Endothelial cell of umbilical vein (primary cell): ENCODE measurements at regions not wholly inside any gene's neighbourhood (a gene's known extent, or its start where the extent isn't known, plus 50 kb on each side); places are given as distances from the start of the nearest gene placed in this dataset.

Experiments
- CTCF ChIP-seq, 2 donors: IDR thresholded peaks; 1 replicate in 1 of 2; 2 replicates in 1 of 2; pipeline ENCODE4 v1.5.1; 2011; ENCODE audit warnings: low read length in 2 of 2, mild to moderate bottlenecking in 2 of 2, moderate library complexity in 2 of 2, control low read depth in 1 of 2, inconsistent platforms in 1 of 2, low read depth in 1 of 2; ENCODE audit not compliant: insufficient read depth in 1 of 2; ENCODE audit errors: extremely low read depth in 1 of 2
- EZH2 ChIP-seq: IDR thresholded peaks from 2 replicates; pipeline ENCODE4 v1.6.1; 2012; ENCODE audit warnings: borderline replicate concordance, low read depth, mild to moderate bottlenecking, moderate library complexity, low read length, inconsistent platforms; ENCODE audit not compliant: severe bottlenecking
- FOS ChIP-seq: IDR thresholded peaks from 2 replicates; pipeline ENCODE4 v1.6.1; 2011; ENCODE audit warnings: mild to moderate bottlenecking, low read length, moderate library complexity, borderline replicate concordance; ENCODE audit not compliant: insufficient read depth
- JUN ChIP-seq: IDR thresholded peaks from 2 replicates; pipeline ENCODE4 v1.6.1; 2011; ENCODE audit warnings: borderline replicate concordance, low read depth; ENCODE audit not compliant: insufficient read length, insufficient read depth
- MYC ChIP-seq: IDR thresholded peaks from one replicate; pipeline ENCODE4 v1.6.1; 2011; ENCODE audit warnings: mild to moderate bottlenecking, low read depth, low read length
- POLR2A ChIP-seq: IDR thresholded peaks from 2 replicates; pipeline ENCODE4 v1.6.1; 2012; ENCODE audit warnings: low read depth, mild to moderate bottlenecking, control low read depth, low read length
- POLR2AphosphoS5 ChIP-seq: IDR thresholded peaks from 2 replicates; pipeline ENCODE4 v1.6.1; 2012; ENCODE audit warnings: low read depth, mild to moderate bottlenecking, control low read depth, low read length, moderate library complexity; ENCODE audit not compliant: insufficient read depth
- TF ChIP-seq, protein P1 (sequence below): IDR thresholded peaks from 2 replicates; pipeline ENCODE4 v1.6.1; 2011; ENCODE audit not compliant: insufficient read depth, insufficient read length

GRCh38 chr14:36241183-36241582 is 64.7 kb upstream of the PTCSC3 start:
- TF ChIP-seq CTCF (IDR thresholded peaks at IDR 0.05; ENCODE audit: extremely low read depth in 1 of 2, insufficient read depth in 1 of 2, low read depth in 1 of 2, low read length in 2 of 2) (no peak), EZH2 (no peak), POLR2A (no peak), POLR2AphosphoS5 (no peak), FOS (no peak), MYC (no peak), JUN (no peak)
- TF ChIP-seq, protein P1, sequence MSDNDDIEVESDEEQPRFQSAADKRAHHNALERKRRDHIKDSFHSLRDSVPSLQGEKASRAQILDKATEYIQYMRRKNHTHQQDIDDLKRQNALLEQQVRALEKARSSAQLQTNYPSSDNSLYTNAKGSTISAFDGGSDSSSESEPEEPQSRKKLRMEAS: no peak
